ENCODE measurements at regions not wholly inside any gene's neighbourhood (a gene's known extent, or its start where the extent isn't known, plus 50 kb on each side); places are given as distances from the start of the nearest gene placed in this dataset.

GRCh38 chr7:45391618-45392451 is 182.3 kb upstream of the ADCY1 start:
- Histone ChIP-seq H3K36me3 (ENCODE audit: insufficient read depth, low read depth, low read length) (no peaks in the 10 kb centered on the region), H3K27me3 (ENCODE audit: insufficient read depth, low read length) (no peaks in the 10 kb centered on the region)

GRCh38 chr7:45394117-45394708 is 180.0 kb upstream of the ADCY1 start:
- no peaks in the 10 kb centered on the region for H3K27me3 ChIP-seq (ENCODE audit: insufficient read depth, low read length)
- peaks cover 18% of the 10 kb centered on the region for H3K9me3 ChIP-seq (ENCODE audit: insufficient read depth, low read depth, low read length)
- no peaks in the 10 kb centered on the region for H3K4me1 ChIP-seq (ENCODE audit: insufficient read depth, low read length)
- H3K9ac ChIP-seq (ENCODE audit: low read depth, low read length): no peak overlapping the region
- H3K4me3 ChIP-seq (ENCODE audit: low read length): no peak overlapping the region
- no peaks in the 10 kb centered on the region for H3K36me3 ChIP-seq (ENCODE audit: insufficient read depth, low read depth, low read length)
- H3K27ac ChIP-seq (ENCODE audit: low read length): no peak overlapping the region

More at GRCh38 chr7:45391618-45392451, 182.3 kb upstream of the ADCY1 start:
- no peak overlapping the region for H3K27ac ChIP-seq (ENCODE audit: low read length)
- no peak overlapping the region for H3K9ac ChIP-seq (ENCODE audit: low read depth, low read length)
- peaks cover 18% of the 10 kb centered on the region for H3K9me3 ChIP-seq (ENCODE audit: insufficient read depth, low read depth, low read length)
- no peaks in the 10 kb centered on the region for H3K4me1 ChIP-seq (ENCODE audit: insufficient read depth, low read length)
- H3K4me3 ChIP-seq (ENCODE audit: low read length): no peak overlapping the region

- no peaks in the 10 kb centered on the region for H3K27me3 ChIP-seq (ENCODE audit: insufficient read depth, low read length)
- no peak overlapping the region for H3K9ac ChIP-seq (ENCODE audit: low read depth, low read length)
- H3K4me3 ChIP-seq (ENCODE audit: low read length): no peak overlapping the region
- no peaks in the 10 kb centered on the region for H3K36me3 ChIP-seq (ENCODE audit: insufficient read depth, low read depth, low read length)
- no peaks in the 10 kb centered on the region for H3K4me1 ChIP-seq (ENCODE audit: insufficient read depth, low read length)
- H3K9me3 ChIP-seq (ENCODE audit: insufficient read depth, low read depth, low read length): peaks cover 13% of the 10 kb centered on the region
- no peak overlapping the region for H3K27ac ChIP-seq (ENCODE audit: low read length)
Measured at GRCh38 chr7:45399069-45399468, 175.1 kb upstream of the ADCY1 start.

- no peak overlapping the region for H3K9ac ChIP-seq (ENCODE audit: low read depth, low read length)
- no peak overlapping the region for H3K4me3 ChIP-seq (ENCODE audit: low read length)
- H3K27ac ChIP-seq (ENCODE audit: low read length): no peak overlapping the region
- H3K36me3 ChIP-seq (ENCODE audit: insufficient read depth, low read depth, low read length): no peaks in the 10 kb centered on the region
- no peaks in the 10 kb centered on the region; the same call in 1 of the 2 replicates for H3K27me3 ChIP-seq (ENCODE audit: insufficient read depth, low read length)
- H3K9me3 ChIP-seq (ENCODE audit: insufficient read depth, low read depth, low read length): peaks cover 2% of the 10 kb centered on the region; the same call in 1 of the 2 replicates
- H3K4me1 ChIP-seq (ENCODE audit: insufficient read depth, low read length): no peaks in the 10 kb centered on the region
Measured at GRCh38 chr7:45400680-45401079, 173.5 kb upstream of the ADCY1 start.

- Histone ChIP-seq H3K36me3 (ENCODE audit: insufficient read depth, low read depth, low read length) (no peaks in the 10 kb centered on the region), H3K9me3 (ENCODE audit: insufficient read depth, low read depth, low read length) (peaks cover 2% of the 10 kb centered on the region; the same call in 1 of the 2 replicates), H3K4me3 (ENCODE audit: low read length) (no peak overlapping the region), H3K27ac (ENCODE audit: low read length) (no peak overlapping the region), H3K9ac (ENCODE audit: low read depth, low read length) (no peak overlapping the region), H3K27me3 (ENCODE audit: insufficient read depth, low read length) (no peaks in the 10 kb centered on the region; the same call in 1 of the 2 replicates), H3K4me1 (ENCODE audit: insufficient read depth, low read length) (no peaks in the 10 kb centered on the region)
Measured at GRCh38 chr7:45401155-45401554, 173.0 kb upstream of the ADCY1 start.

GRCh38 chr7:45401851-45402250 is 172.3 kb upstream of the ADCY1 start:
- Histone ChIP-seq H3K36me3 (ENCODE audit: insufficient read depth, low read depth, low read length) (no peaks in the 10 kb centered on the region), H3K9me3 (ENCODE audit: insufficient read depth, low read depth, low read length) (peaks cover 2% of the 10 kb centered on the region; the same call in 1 of the 2 replicates), H3K4me3 (ENCODE audit: low read length) (no peak overlapping the region), H3K9ac (ENCODE audit: low read depth, low read length) (no peak overlapping the region), H3K27me3 (ENCODE audit: insufficient read depth, low read length) (no peaks in the 10 kb centered on the region; the same call in 1 of the 2 replicates), H3K4me1 (ENCODE audit: insufficient read depth, low read length) (no peaks in the 10 kb centered on the region), H3K27ac (ENCODE audit: low read length) (no peak overlapping the region)

GRCh38 chr7:45402480-45403218 is 171.5 kb upstream of the ADCY1 start:
- Histone ChIP-seq H3K27me3 (ENCODE audit: insufficient read depth, low read length) (no peaks in the 10 kb centered on the region; the same call in 1 of the 2 replicates), H3K36me3 (ENCODE audit: insufficient read depth, low read depth, low read length) (no peaks in the 10 kb centered on the region), H3K9me3 (ENCODE audit: insufficient read depth, low read depth, low read length) (peaks cover 2% of the 10 kb centered on the region; the same call in 1 of the 2 replicates), H3K9ac (ENCODE audit: low read depth, low read length) (no peak overlapping the region), H3K4me1 (ENCODE audit: insufficient read depth, low read length) (no peaks in the 10 kb centered on the region), H3K4me3 (ENCODE audit: low read length) (no peak overlapping the region), H3K27ac (ENCODE audit: low read length) (no peak overlapping the region)

- H3K36me3 ChIP-seq (ENCODE audit: insufficient read depth, low read depth, low read length): no peaks in the 10 kb centered on the region
- H3K27me3 ChIP-seq (ENCODE audit: insufficient read depth, low read length): no peaks in the 10 kb centered on the region; the same call in 1 of the 2 replicates
- no peaks in the 10 kb centered on the region for H3K4me1 ChIP-seq (ENCODE audit: insufficient read depth, low read length)
- no peak overlapping the region for H3K27ac ChIP-seq (ENCODE audit: low read length)
- H3K9ac ChIP-seq (ENCODE audit: low read depth, low read length): no peak overlapping the region
- H3K4me3 ChIP-seq (ENCODE audit: low read length): no peak overlapping the region
- peaks cover 2% of the 10 kb centered on the region; the same call in 1 of the 2 replicates for H3K9me3 ChIP-seq (ENCODE audit: insufficient read depth, low read depth, low read length)
Measured at GRCh38 chr7:45404622-45405021, 169.5 kb upstream of the ADCY1 start.

- H3K36me3 ChIP-seq (ENCODE audit: insufficient read depth, low read depth, low read length): no peaks in the 10 kb centered on the region
- no peak overlapping the region for H3K9ac ChIP-seq (ENCODE audit: low read depth, low read length)
- H3K27me3 ChIP-seq (ENCODE audit: insufficient read depth, low read length): no peaks in the 10 kb centered on the region; the same call in 1 of the 2 replicates
- H3K4me1 ChIP-seq (ENCODE audit: insufficient read depth, low read length): no peaks in the 10 kb centered on the region
- no peak overlapping the region for H3K27ac ChIP-seq (ENCODE audit: low read length)
- peaks cover 7% of the 10 kb centered on the region; the same call in 1 of the 2 replicates for H3K9me3 ChIP-seq (ENCODE audit: insufficient read depth, low read depth, low read length)
- H3K4me3 ChIP-seq (ENCODE audit: low read length): no peak overlapping the region
Measured at GRCh38 chr7:45407730-45408408, 166.3 kb upstream of the ADCY1 start.

GRCh38 chr7:45408409-45408737 is 165.8 kb upstream of the ADCY1 start:
- Histone ChIP-seq H3K4me3 (ENCODE audit: low read length) (no peak overlapping the region), H3K36me3 (ENCODE audit: insufficient read depth, low read depth, low read length) (no peaks in the 10 kb centered on the region), H3K9me3 (ENCODE audit: insufficient read depth, low read depth, low read length) (peaks cover 5% of the 10 kb centered on the region; the same call in 1 of the 2 replicates), H3K4me1 (ENCODE audit: insufficient read depth, low read length) (no peaks in the 10 kb centered on the region), H3K27me3 (ENCODE audit: insufficient read depth, low read length) (no peaks in the 10 kb centered on the region; the same call in 1 of the 2 replicates), H3K9ac (ENCODE audit: low read depth, low read length) (no peak overlapping the region), H3K27ac (ENCODE audit: low read length) (no peak overlapping the region)

- no peak overlapping the region for H3K4me3 ChIP-seq (ENCODE audit: low read length)
- H3K9me3 ChIP-seq (ENCODE audit: insufficient read depth, low read depth, low read length): peaks cover 5% of the 10 kb centered on the region; the same call in 1 of the 2 replicates
Measured at GRCh38 chr7:45410893-45411292, 163.3 kb upstream of the ADCY1 start.

More at GRCh38 chr7:45410893-45411292, 163.3 kb upstream of the ADCY1 start:
- H3K27ac ChIP-seq (ENCODE audit: low read length): no peak overlapping the region
- H3K4me1 ChIP-seq (ENCODE audit: insufficient read depth, low read length): no peaks in the 10 kb centered on the region
- no peaks in the 10 kb centered on the region for H3K27me3 ChIP-seq (ENCODE audit: insufficient read depth, low read length)
- no peaks in the 10 kb centered on the region for H3K36me3 ChIP-seq (ENCODE audit: insufficient read depth, low read depth, low read length)
- no peak overlapping the region for H3K9ac ChIP-seq (ENCODE audit: low read depth, low read length)

Data from iPS-20b (cell line).